H9 (cell line): ENCODE measurements at regions not wholly inside any gene's neighbourhood (a gene's known extent, or its start where the extent isn't known, plus 50 kb on each side); places are given as distances from the start of the nearest gene placed in this dataset.
"Not testable (repeated sequence)": the region's sequence is repeated elsewhere in the genome, so short reads cannot be mapped to it uniquely, and the experiment has no call there.

Experiments
- DNase-seq: peaks from one replicate; pipeline ENCODE4 v3.0.0-alpha.2; 2017
- H2AFZ ChIP-seq: one replicate; pipeline ENCODE4 v1.6.1; 2013; ENCODE audit warnings: mild to moderate bottlenecking, low read length, control low read depth, moderate library complexity
- H2AK5ac ChIP-seq: 2 replicates; pipeline ENCODE4 v1.6.1; 2013; ENCODE audit warnings: low read length, control low read depth, mixed read lengths; ENCODE audit not compliant: insufficient read length
- H2BK120ac ChIP-seq: one replicate; pipeline ENCODE4 v1.6.1; 2013; ENCODE audit warnings: low read depth, mild to moderate bottlenecking, low read length, control low read depth, inconsistent platforms; ENCODE audit not compliant: poor library complexity, severe bottlenecking
- H2BK12ac ChIP-seq: 2 replicates; pipeline ENCODE4 v1.6.1; 2013; ENCODE audit warnings: low read length, control low read depth, mixed read lengths, low read depth; ENCODE audit not compliant: insufficient read length
- H2BK15ac ChIP-seq: 2 replicates; pipeline ENCODE4 v1.6.1; 2013; ENCODE audit warnings: low read depth, low read length, control low read depth
- H2BK20ac ChIP-seq: one replicate; pipeline ENCODE4 v1.6.1; 2013; ENCODE audit warnings: low read depth, mild to moderate bottlenecking, low read length, control low read depth, inconsistent platforms; ENCODE audit not compliant: poor library complexity, severe bottlenecking
- H2BK5ac ChIP-seq: 2 replicates; pipeline ENCODE4 v1.6.1; 2013; ENCODE audit warnings: low read length, control low read depth, mixed read lengths; ENCODE audit not compliant: insufficient read length
- H3K14ac ChIP-seq: 2 replicates; pipeline ENCODE4 v1.6.1; 2013; ENCODE audit warnings: low read length, control low read depth; ENCODE audit not compliant: insufficient read depth
- H3K18ac ChIP-seq: 2 replicates; pipeline ENCODE4 v1.6.1; 2013; ENCODE audit warnings: low read depth, mild to moderate bottlenecking, mixed read lengths, low read length, control low read depth; ENCODE audit not compliant: insufficient read length
- H3K23ac ChIP-seq: 2 replicates; pipeline ENCODE4 v1.6.1; 2013; ENCODE audit warnings: low read length, control low read depth, mixed read lengths, low read depth; ENCODE audit not compliant: insufficient read length
- H3K23me2 ChIP-seq: 2 replicates; pipeline ENCODE4 v1.6.1; 2013; ENCODE audit warnings: low read depth, mild to moderate bottlenecking, mixed read lengths, low read length, control low read depth; ENCODE audit not compliant: insufficient read length, poor library complexity, severe bottlenecking
- H3K27ac ChIP-seq: 2 replicates; pipeline ENCODE4 v1.5.1; 2013; ENCODE audit warnings: low read length, control low read depth, mixed read lengths, low read depth; ENCODE audit not compliant: insufficient read length
- H3K27me3 ChIP-seq: 2 replicates; pipeline ENCODE4 v1.6.1; 2013; ENCODE audit warnings: low read length, control low read depth, inconsistent platforms; ENCODE audit not compliant: insufficient read depth
- H3K4ac ChIP-seq: 2 replicates; pipeline ENCODE4 v1.6.1; 2013; ENCODE audit warnings: low read depth, mild to moderate bottlenecking, control low read depth, inconsistent platforms, low read length, moderate library complexity
- H3K4me1 ChIP-seq: 2 replicates; pipeline ENCODE4 v1.6.1; 2013; ENCODE audit warnings: low read length, control low read depth, inconsistent platforms; ENCODE audit not compliant: insufficient read depth
- H3K4me2 ChIP-seq: 2 replicates; pipeline ENCODE4 v1.6.1; 2013; ENCODE audit warnings: low read length, control low read depth, mixed read lengths; ENCODE audit not compliant: insufficient read length, insufficient read depth
- H3K56ac ChIP-seq: 2 replicates; pipeline ENCODE4 v1.6.1; 2013; ENCODE audit warnings: low read depth, mild to moderate bottlenecking, mixed read lengths, low read length, control low read depth; ENCODE audit not compliant: insufficient read length
- H3K79me1 ChIP-seq: 2 replicates; pipeline ENCODE4 v1.6.1; 2013; ENCODE audit warnings: low read depth, mild to moderate bottlenecking, moderate library complexity, low read length, control low read depth, inconsistent platforms; ENCODE audit not compliant: insufficient read depth, poor library complexity, severe bottlenecking
- H3K79me2 ChIP-seq: 2 replicates; pipeline ENCODE4 v1.6.1; 2013; ENCODE audit warnings: low read length, control low read depth, inconsistent platforms; ENCODE audit not compliant: insufficient read depth
- H3K9ac ChIP-seq: 2 replicates; pipeline ENCODE4 v1.6.1; 2013; ENCODE audit warnings: low read length, control low read depth, mixed read lengths; ENCODE audit not compliant: insufficient read length; ENCODE audit errors: extremely low read depth
- H3K9me3 ChIP-seq: one replicate; pipeline ENCODE4 v1.6.1; 2013; ENCODE audit warnings: low read depth, low read length, inconsistent platforms; ENCODE audit not compliant: control insufficient read depth
- H3T11ph ChIP-seq: one replicate; pipeline ENCODE4 v1.6.1; 2013; ENCODE audit warnings: mild to moderate bottlenecking, low read length, control low read depth, inconsistent platforms
- H4K20me1 ChIP-seq: one replicate; pipeline ENCODE4 v1.6.1; 2013; ENCODE audit not compliant: control insufficient read depth, insufficient read length, insufficient read depth
- H4K5ac ChIP-seq: 2 replicates; pipeline ENCODE4 v1.6.1; 2013; ENCODE audit warnings: low read depth, mild to moderate bottlenecking, mixed read lengths, low read length, control low read depth; ENCODE audit not compliant: insufficient read length
- H4K8ac ChIP-seq: replicated peaks from 2 replicates; pipeline ENCODE4 v1.6.1; 2013; ENCODE audit warnings: low read length, control low read depth, mixed read lengths, low read depth; ENCODE audit not compliant: insufficient read length
- H4K91ac ChIP-seq: 2 replicates; pipeline ENCODE4 v1.6.1; 2013; ENCODE audit warnings: low read depth, mild to moderate bottlenecking, moderate library complexity, mixed read lengths, low read length, control low read depth; ENCODE audit not compliant: insufficient read length
- H3K27ac Mint-ChIP-seq, 3 experiments: 2 replicates in 2 of 3; 3 replicates in 1 of 3; pipeline ENCODE4 v1.8.0; 2020 to 2021; ENCODE audit warnings: mixed read lengths in 3 of 3, mild to moderate bottlenecking in 1 of 3, moderate library complexity in 1 of 3
- H3K27me3 Mint-ChIP-seq: 2 replicates; pipeline ENCODE4 v1.8.0; 2021; ENCODE audit warnings: low read depth, mild to moderate bottlenecking, moderate library complexity, mixed read lengths
- H3K36me3 Mint-ChIP-seq, 3 experiments: 2 replicates in 2 of 3; 3 replicates in 1 of 3; pipeline ENCODE4 v1.8.0; 2020 to 2021; ENCODE audit warnings: low read depth in 3 of 3, mixed read lengths in 3 of 3; ENCODE audit not compliant: insufficient read depth in 1 of 3
- H3K4me1 Mint-ChIP-seq, 2 experiments: 2 replicates each; pipeline ENCODE4 v1.8.0; 2020; ENCODE audit warnings: mixed read lengths in 2 of 2
- H3K4me3 Mint-ChIP-seq, 2 experiments: 2 replicates in 1 of 2; 3 replicates in 1 of 2; pipeline ENCODE4 v1.8.0; 2020 to 2021; ENCODE audit warnings: mild to moderate bottlenecking in 2 of 2, mixed read lengths in 2 of 2, moderate library complexity in 1 of 2
- H3K9me3 Mint-ChIP-seq, 2 experiments: 2 replicates in 1 of 2; 3 replicates in 1 of 2; pipeline ENCODE4 v1.8.0; 2020; ENCODE audit warnings: mild to moderate bottlenecking in 2 of 2, mixed read lengths in 2 of 2, moderate library complexity in 1 of 2
- CTCF ChIP-seq: fragments of 200-600 bp; sonication (generic); conservative IDR thresholded peaks from 3 replicates; pipeline ENCODE4 v1.8.0; 2021; ENCODE audit warnings: antibody characterized with exemption, mild to moderate bottlenecking
- WGBS: extraction: QIAGEN DNeasy Blood & Tissue Kit; methylation state at CpG from one replicate; pipeline ENCODE4 v1.1.7; 2013; ENCODE audit warnings: missing lambda C conversion rate, low lambda C conversion rate, mixed read lengths; ENCODE audit not compliant: insufficient read length; ENCODE audit errors: extremely low coverage; 5-methylcytosine and 5-hydroxymethylcytosine counted together

GRCh38 chr4:118424062-118424461 is 71.3 kb upstream of the PRSS12 start:
- WGBS = no CpG with 5 or more reads among the region's 5 CpGs

GRCh38 chr4:118428881-118429280 is 76.1 kb upstream of the PRSS12 start:
- not testable (repeated sequence) for H3K79me2 ChIP-seq, H4K91ac ChIP-seq, H2BK120ac ChIP-seq, H4K8ac ChIP-seq, H2BK15ac ChIP-seq, H3K27ac ChIP-seq, H3K14ac ChIP-seq, H3K9ac ChIP-seq, H2AFZ ChIP-seq, H2BK20ac ChIP-seq, H3T11ph ChIP-seq, H3K27me3 ChIP-seq, H3K56ac ChIP-seq, DNase-seq, H2BK5ac ChIP-seq, H3K79me1 ChIP-seq, H4K20me1 ChIP-seq, H3K36me3 Mint-ChIP-seq, H3K4ac ChIP-seq, H3K4me2 ChIP-seq, H3K27ac Mint-ChIP-seq, H3K9me3 ChIP-seq, H3K27me3 Mint-ChIP-seq, H3K9me3 Mint-ChIP-seq, H3K4me3 Mint-ChIP-seq, H3K23me2 ChIP-seq, H3K4me1 ChIP-seq, H3K4me1 Mint-ChIP-seq, H3K23ac ChIP-seq, H2BK12ac ChIP-seq, H3K18ac ChIP-seq, H4K5ac ChIP-seq, H2AK5ac ChIP-seq
- WGBS = no CpG with 5 or more reads among the region's 1 CpG

More at GRCh38 chr4:118424062-118424461, 71.3 kb upstream of the PRSS12 start:
- not testable (repeated sequence) for H3K36me3 Mint-ChIP-seq, H3K27me3 ChIP-seq, H2BK120ac ChIP-seq, H2AK5ac ChIP-seq, H3K27ac ChIP-seq, H3K9me3 ChIP-seq, H3K4me1 Mint-ChIP-seq, H2BK12ac ChIP-seq, H3K9me3 Mint-ChIP-seq, H4K5ac ChIP-seq, H4K20me1 ChIP-seq, H3K4me2 ChIP-seq, H3K56ac ChIP-seq, H2BK15ac ChIP-seq, H3T11ph ChIP-seq, H2BK20ac ChIP-seq, H4K91ac ChIP-seq, H3K18ac ChIP-seq, H4K8ac ChIP-seq, H3K4ac ChIP-seq, H3K23me2 ChIP-seq, H3K4me3 Mint-ChIP-seq, H3K79me1 ChIP-seq, H2BK5ac ChIP-seq, H3K4me1 ChIP-seq, H3K14ac ChIP-seq, H3K27me3 Mint-ChIP-seq, H3K79me2 ChIP-seq, H3K23ac ChIP-seq, H3K9ac ChIP-seq
- peak overlapping the region in 1 of 3 experiments; percentile 91; a peak in 2 of 7 replicates for H3K27ac Mint-ChIP-seq
- peak overlapping the region; percentile 80 for H2AFZ ChIP-seq
- peak; percentile 72 for TF ChIP-seq CTCF
- peak; percentile 73 for DNase-seq
